ENCODE measurements at regions not wholly inside any gene's neighbourhood (a gene's known extent, or its start where the extent isn't known, plus 50 kb on each side); places are given as distances from the start of the nearest gene placed in this dataset.

GRCh38 chr4:11937941-11938340 is 509.2 kb upstream of the HS3ST1 start:
- no peaks in the 10 kb centered on the region for H3K27me3 ChIP-seq
- H3K27ac ChIP-seq = no peak overlapping the region
- DNase-seq (no peak), ATAC-seq (no peak)
- TF ChIP-seq CTCF (IDR thresholded peaks at IDR 0.05) = no peak
- H3K4me3 ChIP-seq = no peak overlapping the region
- intact Hi-C loops (cut with DNase I) = no loop called here
- no peaks in the 10 kb centered on the region for H3K4me1 ChIP-seq
- no peaks in the 10 kb centered on the region for H3K36me3 ChIP-seq
- peaks cover 0 to 6% (median 0%) of the 10 kb centered on the region in 11 donors for H3K9me3 ChIP-seq

GRCh38 chr4:11931266-11931820 is 502.6 kb upstream of the HS3ST1 start:
- no peaks in the 10 kb centered on the region for H3K27me3 ChIP-seq
- DNase-seq = no peak
- WGBS, 2 donors = 86 to 88% methylated on average over 2 of the region's 2 CpGs
- H3K9me3 ChIP-seq = peaks cover 0 to 12% (median 0%) of the 10 kb centered on the region in 11 donors
- intact Hi-C loops (cut with DNase I) = no loop called here
- no peaks in the 10 kb centered on the region for H3K36me3 ChIP-seq
- TF ChIP-seq CTCF (IDR thresholded peaks at IDR 0.05) = no peak
- ATAC-seq = no peak
- H3K4me1 ChIP-seq = no peaks in the 10 kb centered on the region
- H3K27ac ChIP-seq = no peak overlapping the region
- no peak overlapping the region for H3K4me3 ChIP-seq

GRCh38 chr4:11929080-11929479 is 500.4 kb upstream of the HS3ST1 start:
- H3K27me3 ChIP-seq = no peaks in the 10 kb centered on the region
- H3K9me3 ChIP-seq = peaks cover 0 to 12% (median 0%) of the 10 kb centered on the region in 11 donors
- ATAC-seq (no peak), DNase-seq (no peak)
- H3K36me3 ChIP-seq = no peaks in the 10 kb centered on the region
- no peaks in the 10 kb centered on the region for H3K4me1 ChIP-seq
- WGBS, 2 donors = 74 to 88% methylated on average over 1 of the region's 1 CpG
- H3K27ac ChIP-seq = no peak overlapping the region
- H3K4me3 ChIP-seq = no peak overlapping the region
- intact Hi-C loops (cut with DNase I) = no loop called here
- TF ChIP-seq CTCF (IDR thresholded peaks at IDR 0.05) = no peak

GRCh38 chr4:11919316-11919715 is 490.6 kb upstream of the HS3ST1 start:
- H3K27me3 ChIP-seq = no peaks in the 10 kb centered on the region
- no peak overlapping the region for H3K4me3 ChIP-seq
- DNase-seq (no peak), ATAC-seq (no peak)
- H3K4me1 ChIP-seq = peaks cover 0 to 6% (median 0%) of the 10 kb centered on the region in 9 donors
- intact Hi-C loops (cut with DNase I) = no loop called here
- H3K36me3 ChIP-seq = no peaks in the 10 kb centered on the region
- H3K9me3 ChIP-seq = peaks cover 0 to 9% (median 0%) of the 10 kb centered on the region in 11 donors
- WGBS, 2 donors = 68 to 74% methylated on average over 1 of the region's 1 CpG
- no peak for TF ChIP-seq CTCF (IDR thresholded peaks at IDR 0.05)
- H3K27ac ChIP-seq = no peak overlapping the region
